ENCODE measurements at regions not wholly inside any gene's neighbourhood (a gene's known extent, or its start where the extent isn't known, plus 50 kb on each side); places are given as distances from the start of the nearest gene placed in this dataset.

DNA sequence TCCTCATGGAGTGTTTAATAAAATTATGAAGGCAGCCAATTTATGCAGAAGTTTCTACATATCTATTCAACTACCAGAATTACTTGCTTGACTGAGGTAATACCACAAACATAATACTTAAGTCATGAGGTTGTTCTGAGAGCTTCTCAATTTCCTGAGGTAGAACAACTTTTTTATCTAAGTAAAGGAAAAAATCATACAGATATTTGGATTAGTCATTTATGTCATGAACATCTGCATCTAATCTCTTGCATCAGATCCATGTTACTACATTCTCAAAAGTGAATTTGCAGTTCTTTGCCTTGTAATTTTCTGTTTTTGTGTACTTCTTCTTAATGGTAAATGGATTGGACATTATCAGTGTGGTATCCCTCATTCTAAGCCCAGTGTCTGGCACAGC, 60.4 kb upstream of the RGMB start:
- Histone ChIP-seq H3K4me1 (ENCODE audit: control insufficient read depth, insufficient read depth, low read length) (no peaks in the 10 kb centered on the region), H3K27ac (ENCODE audit: low read depth, low read length) (no peak overlapping the region), H3K4me3 (ENCODE audit: low read length) (no peak overlapping the region), H3K27me3 (ENCODE audit: control insufficient read depth, insufficient read depth, low read length) (no peaks in the 10 kb centered on the region), H3K36me3 (ENCODE audit: control insufficient read depth, insufficient read depth, low read length) (no peaks in the 10 kb centered on the region), H3K9ac (ENCODE audit: low read length) (no peak overlapping the region)

- H3K36me3 ChIP-seq (ENCODE audit: control insufficient read depth, insufficient read depth, low read length) = no peaks in the 10 kb centered on the region
- no peaks in the 10 kb centered on the region for H3K4me1 ChIP-seq (ENCODE audit: control insufficient read depth, insufficient read depth, low read length)
- no peak overlapping the region for H3K9ac ChIP-seq (ENCODE audit: low read length)
- H3K27me3 ChIP-seq (ENCODE audit: control insufficient read depth, insufficient read depth, low read length) = no peaks in the 10 kb centered on the region
- no peak overlapping the region for H3K4me3 ChIP-seq (ENCODE audit: low read length)
- no peak overlapping the region for H3K27ac ChIP-seq (ENCODE audit: low read depth, low read length)
Observed at GRCh38 chr5:98713856-98714255, 59.6 kb upstream of the RGMB start.

DNA sequence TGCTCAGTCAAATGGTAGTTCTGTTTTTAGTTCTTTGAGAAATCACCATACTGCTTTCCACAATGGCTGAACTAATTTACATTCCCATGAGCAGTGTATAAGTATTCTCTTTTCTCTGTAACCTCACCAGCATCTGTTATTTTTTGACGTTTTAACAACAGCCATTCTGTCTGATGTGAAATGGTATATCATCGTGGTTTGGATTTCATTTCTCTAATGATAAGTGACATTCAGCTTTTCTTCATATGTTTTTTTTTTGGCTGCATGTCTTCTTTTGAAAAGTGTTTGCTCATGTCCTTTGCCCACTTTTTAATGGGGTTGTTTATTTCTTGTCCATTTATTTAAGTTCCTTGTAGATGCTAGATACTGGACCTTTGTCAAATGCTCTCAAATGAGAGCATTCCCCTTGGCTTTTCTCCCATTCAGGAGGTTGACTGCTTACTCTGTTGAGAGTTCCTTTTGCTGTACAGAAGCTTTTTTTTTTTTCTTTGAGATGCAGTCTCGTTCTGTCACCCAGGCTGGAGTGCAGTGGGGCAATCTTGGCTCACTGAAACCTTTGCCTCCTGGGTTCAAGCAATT, 58.7 kb upstream of the RGMB start:
- H3K36me3 ChIP-seq (ENCODE audit: control insufficient read depth, insufficient read depth, low read length) = no peaks in the 10 kb centered on the region
- H3K4me3 ChIP-seq (ENCODE audit: low read length) = no peak overlapping the region
- H3K27me3 ChIP-seq (ENCODE audit: control insufficient read depth, insufficient read depth, low read length) = no peaks in the 10 kb centered on the region
- H3K4me1 ChIP-seq (ENCODE audit: control insufficient read depth, insufficient read depth, low read length) = no peaks in the 10 kb centered on the region
- no peak overlapping the region for H3K27ac ChIP-seq (ENCODE audit: low read depth, low read length)
- no peak overlapping the region for H3K9ac ChIP-seq (ENCODE audit: low read length)

DNA sequence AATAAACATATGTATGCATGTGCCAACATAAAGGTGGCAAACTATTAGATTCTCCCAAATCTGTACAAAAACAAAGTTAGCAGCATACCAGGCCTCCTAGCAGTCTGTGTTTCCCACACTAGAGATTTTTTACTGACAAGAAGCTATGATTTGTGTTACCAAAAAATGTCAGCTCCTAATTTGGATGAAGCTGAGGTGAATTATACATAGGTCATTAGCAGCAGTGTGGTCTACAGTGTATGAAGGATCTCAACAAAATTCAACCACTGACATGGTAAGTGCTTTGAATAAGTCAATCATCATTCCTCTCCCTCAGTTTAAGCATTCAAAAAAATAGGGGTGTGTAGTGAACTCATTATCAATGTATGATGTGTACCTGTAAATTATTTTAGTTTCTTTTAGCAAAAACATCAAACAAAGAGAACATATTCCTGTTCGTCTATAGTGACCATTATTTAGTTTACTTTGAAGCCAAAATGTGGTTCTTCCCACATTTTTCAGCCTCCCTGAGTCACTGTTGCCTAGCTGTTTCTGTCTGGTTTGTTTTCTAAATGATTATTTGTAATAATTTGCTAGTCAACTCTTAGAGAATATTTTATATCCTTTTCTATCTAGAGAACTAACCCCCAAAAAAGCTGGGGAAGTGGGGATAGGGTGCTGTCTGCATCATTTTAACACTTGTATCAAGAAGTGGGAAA, 52.1 kb upstream of the RGMB start:
- H3K27ac ChIP-seq (ENCODE audit: low read depth, low read length) = no peak overlapping the region
- H3K4me1 ChIP-seq (ENCODE audit: control insufficient read depth, insufficient read depth, low read length) = no peaks in the 10 kb centered on the region
- no peaks in the 10 kb centered on the region for H3K36me3 ChIP-seq (ENCODE audit: control insufficient read depth, insufficient read depth, low read length)
- H3K27me3 ChIP-seq (ENCODE audit: control insufficient read depth, insufficient read depth, low read length) = no peaks in the 10 kb centered on the region
- no peak overlapping the region for H3K4me3 ChIP-seq (ENCODE audit: low read length)
- H3K9ac ChIP-seq (ENCODE audit: low read length) = no peak overlapping the region

DNA sequence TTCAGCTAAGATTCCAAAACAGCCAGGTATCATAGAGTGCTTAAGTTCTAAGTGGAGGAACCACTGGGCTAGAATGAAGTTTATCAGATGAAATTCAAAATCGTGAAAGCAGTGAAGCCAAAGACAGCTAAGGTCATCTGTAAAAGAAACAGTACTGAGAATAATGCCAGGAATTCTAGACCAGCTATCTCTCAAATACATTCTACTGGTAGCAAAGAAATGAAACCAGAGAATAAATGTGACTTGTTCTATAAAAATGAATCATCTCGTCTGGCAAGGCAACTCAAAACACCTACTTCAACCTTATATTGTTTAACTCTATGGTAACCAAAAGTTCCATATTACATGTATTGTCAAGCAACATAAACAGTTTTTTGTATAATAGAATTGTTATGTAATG, 51.3 kb upstream of the RGMB start:
- Histone ChIP-seq H3K9ac (ENCODE audit: low read length) (no peak overlapping the region), H3K4me3 (ENCODE audit: low read length) (no peak overlapping the region), H3K27ac (ENCODE audit: low read depth, low read length) (no peak overlapping the region), H3K4me1 (ENCODE audit: control insufficient read depth, insufficient read depth, low read length) (no peaks in the 10 kb centered on the region), H3K36me3 (ENCODE audit: control insufficient read depth, insufficient read depth, low read length) (no peaks in the 10 kb centered on the region), H3K27me3 (ENCODE audit: control insufficient read depth, insufficient read depth, low read length) (no peaks in the 10 kb centered on the region)

- Histone ChIP-seq H3K36me3 (ENCODE audit: control insufficient read depth, insufficient read depth, low read length) (no peaks in the 10 kb centered on the region), H3K27me3 (ENCODE audit: control insufficient read depth, insufficient read depth, low read length) (no peaks in the 10 kb centered on the region), H3K9ac (ENCODE audit: low read length) (no peak overlapping the region), H3K4me3 (ENCODE audit: low read length) (no peak overlapping the region), H3K27ac (ENCODE audit: low read depth, low read length) (no peak overlapping the region), H3K4me1 (ENCODE audit: control insufficient read depth, insufficient read depth, low read length) (no peaks in the 10 kb centered on the region)
Observed at GRCh38 chr5:98723061-98723460, 50.4 kb upstream of the RGMB start.
